ENCODE measurements at regions not wholly inside any gene's neighbourhood (a gene's known extent, or its start where the extent isn't known, plus 50 kb on each side); places are given as distances from the start of the nearest gene placed in this dataset.

- Mint-ChIP-seq H3K27me3 (ENCODE audit: unreplicated experiment) (no peaks in the 10 kb centered on the region), H3K4me1 (ENCODE audit: unreplicated experiment) (peaks cover 8% of the 10 kb centered on the region), H3K9me3 (ENCODE audit: unreplicated experiment) (peaks cover 11% of the 10 kb centered on the region), H3K27ac (ENCODE audit: unreplicated experiment) (no peak overlapping the region), H3K36me3 (ENCODE audit: unreplicated experiment) (no peaks in the 10 kb centered on the region), H3K4me3 (ENCODE audit: unreplicated experiment) (no peak overlapping the region)
- no peak for DNase-seq (ENCODE audit: extremely low spot score, unreplicated experiment)
- no peak for TF ChIP-seq CTCF (IDR thresholded peaks at IDR 0.05)
These were observed 125.0 kb upstream of the EGLN3 start for GRCh38 chr14:34075826-34076225.

- Mint-ChIP-seq H3K36me3 (ENCODE audit: unreplicated experiment) (no peaks in the 10 kb centered on the region), H3K27me3 (ENCODE audit: unreplicated experiment) (no peaks in the 10 kb centered on the region), H3K9me3 (ENCODE audit: unreplicated experiment) (peaks cover 11% of the 10 kb centered on the region), H3K4me3 (ENCODE audit: unreplicated experiment) (no peak overlapping the region), H3K4me1 (ENCODE audit: unreplicated experiment) (peaks cover 5% of the 10 kb centered on the region), H3K27ac (ENCODE audit: unreplicated experiment) (no peak overlapping the region)
- no peak for DNase-seq (ENCODE audit: extremely low spot score, unreplicated experiment)
- TF ChIP-seq CTCF (IDR thresholded peaks at IDR 0.05), result no peak
These were observed 124.3 kb upstream of the EGLN3 start for GRCh38 chr14:34075042-34075744.

GRCh38 chr14:34072921-34073320 lies 122.0 kb upstream of the EGLN3 start:
- peaks cover 11% of the 10 kb centered on the region for H3K9me3 Mint-ChIP-seq (ENCODE audit: unreplicated experiment)
- peaks cover 6% of the 10 kb centered on the region for H3K4me1 Mint-ChIP-seq (ENCODE audit: unreplicated experiment)
- DNase-seq (ENCODE audit: extremely low spot score, unreplicated experiment), result no peak
- no peaks in the 10 kb centered on the region for H3K36me3 Mint-ChIP-seq (ENCODE audit: unreplicated experiment)
- no peak for TF ChIP-seq CTCF (IDR thresholded peaks at IDR 0.05)
- H3K27me3 Mint-ChIP-seq (ENCODE audit: unreplicated experiment), result no peaks in the 10 kb centered on the region
- no peak overlapping the region for H3K27ac Mint-ChIP-seq (ENCODE audit: unreplicated experiment)
- H3K4me3 Mint-ChIP-seq (ENCODE audit: unreplicated experiment), result no peak overlapping the region

- Mint-ChIP-seq H3K4me3 (ENCODE audit: unreplicated experiment) (no peak overlapping the region), H3K4me1 (ENCODE audit: unreplicated experiment) (peaks cover 3% of the 10 kb centered on the region), H3K9me3 (ENCODE audit: unreplicated experiment) (peaks cover 11% of the 10 kb centered on the region), H3K27me3 (ENCODE audit: unreplicated experiment) (no peaks in the 10 kb centered on the region), H3K27ac (ENCODE audit: unreplicated experiment) (no peak overlapping the region), H3K36me3 (ENCODE audit: unreplicated experiment) (no peaks in the 10 kb centered on the region)
- no peak for TF ChIP-seq CTCF (IDR thresholded peaks at IDR 0.05)
- no peak for DNase-seq (ENCODE audit: extremely low spot score, unreplicated experiment)
These were observed 121.5 kb upstream of the EGLN3 start for GRCh38 chr14:34072401-34072800.

- no peak overlapping the region for H3K4me3 Mint-ChIP-seq (ENCODE audit: unreplicated experiment)
- no peak for DNase-seq (ENCODE audit: extremely low spot score, unreplicated experiment)
- H3K4me1 Mint-ChIP-seq (ENCODE audit: unreplicated experiment), result peaks cover 3% of the 10 kb centered on the region
These were observed 120.1 kb upstream of the EGLN3 start for GRCh38 chr14:34070917-34071407.

More at GRCh38 chr14:34070917-34071407, 120.1 kb upstream of the EGLN3 start:
- H3K36me3 Mint-ChIP-seq (ENCODE audit: unreplicated experiment), result no peaks in the 10 kb centered on the region
- peaks cover 3% of the 10 kb centered on the region for H3K27me3 Mint-ChIP-seq (ENCODE audit: unreplicated experiment)
- H3K27ac Mint-ChIP-seq (ENCODE audit: unreplicated experiment), result no peak overlapping the region
- no peak for TF ChIP-seq CTCF (IDR thresholded peaks at IDR 0.05)
- H3K9me3 Mint-ChIP-seq (ENCODE audit: unreplicated experiment), result peaks cover 11% of the 10 kb centered on the region
